ENCODE measurements at regions not wholly inside any gene's neighbourhood (a gene's known extent, or its start where the extent isn't known, plus 50 kb on each side); places are given as distances from the start of the nearest gene placed in this dataset.

DNA sequence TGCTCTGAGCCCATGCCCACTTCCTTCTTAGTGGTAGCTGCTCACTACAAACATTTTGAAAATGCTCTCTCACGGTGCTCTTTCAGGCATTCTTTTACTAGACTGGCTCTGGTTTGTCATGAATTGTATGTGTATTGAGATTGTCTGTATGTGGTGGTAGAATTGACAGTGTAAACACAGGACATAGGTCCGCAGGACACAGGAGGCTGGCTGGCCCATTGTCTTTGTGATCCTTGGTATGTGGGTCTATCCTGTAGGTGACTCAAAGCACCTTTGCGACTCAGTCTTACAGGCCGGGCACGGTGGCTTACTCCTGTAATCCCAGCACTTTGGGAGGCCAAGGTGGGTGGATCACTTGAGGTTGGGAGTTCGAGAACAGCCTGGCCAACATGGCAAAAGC is 250.9 kb downstream of the C12orf75 start:
- ChIA-PET POLR2A (interaction anchor here (0.9 kb wide), 1 partner anchor 19 kb away, joined by 3 read pairs; no protein-coding TSS in a partner anchor), CTCF (interaction anchor here (0.8 kb wide), 1 partner anchor 124 kb away, joined by 4 read pairs; no protein-coding TSS in a partner anchor)
- DNase-seq (ENCODE audit: extremely low spot score), result no peak
- no peak for TF ChIP-seq TARDBP (IDR thresholded peaks at IDR 0.05)
- no peak for TF ChIP-seq L3MBTL2 (conservative IDR thresholded peaks at IDR 0.05)
- TF ChIP-seq SUZ12 (IDR thresholded peaks at IDR 0.05), result no peak
- TF ChIP-seq FOXA1 (IDR thresholded peaks at IDR 0.05), result no peak
- no peak for TF ChIP-seq LEF1 (IDR thresholded peaks at IDR 0.05; ENCODE audit: borderline replicate concordance)
- no peak for TF ChIP-seq SP1 (IDR thresholded peaks at IDR 0.05)
- TF ChIP-seq BHLHE40 (IDR thresholded peaks at IDR 0.05; ENCODE audit: borderline replicate concordance), result no peak
- TF ChIP-seq FOXK2 (IDR thresholded peaks at IDR 0.05), result no peak
- no peak for TF ChIP-seq ELF4 (IDR thresholded peaks at IDR 0.05)
- TF ChIP-seq, protein P1, sequence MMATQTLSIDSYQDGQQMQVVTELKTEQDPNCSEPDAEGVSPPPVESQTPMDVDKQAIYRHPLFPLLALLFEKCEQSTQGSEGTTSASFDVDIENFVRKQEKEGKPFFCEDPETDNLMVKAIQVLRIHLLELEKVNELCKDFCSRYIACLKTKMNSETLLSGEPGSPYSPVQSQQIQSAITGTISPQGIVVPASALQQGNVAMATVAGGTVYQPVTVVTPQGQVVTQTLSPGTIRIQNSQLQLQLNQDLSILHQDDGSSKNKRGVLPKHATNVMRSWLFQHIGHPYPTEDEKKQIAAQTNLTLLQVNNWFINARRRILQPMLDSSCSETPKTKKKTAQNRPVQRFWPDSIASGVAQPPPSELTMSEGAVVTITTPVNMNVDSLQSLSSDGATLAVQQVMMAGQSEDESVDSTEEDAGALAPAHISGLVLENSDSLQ (IDR thresholded peaks at IDR 0.05), result no peak
- TF ChIP-seq NFRKB (IDR thresholded peaks at IDR 0.05), result no peak
- no peak for TF ChIP-seq FOXM1 (IDR thresholded peaks at IDR 0.05; ENCODE audit: borderline replicate concordance)
- TF ChIP-seq HDGF (IDR thresholded peaks at IDR 0.05; ENCODE audit: borderline replicate concordance), result no peak
- no peak for TF ChIP-seq ZNF384 (IDR thresholded peaks at IDR 0.05)
- no peak for TF ChIP-seq CTBP1 (IDR thresholded peaks at IDR 0.05; ENCODE audit: borderline replicate concordance)
- no peak for TF ChIP-seq ARNT (IDR thresholded peaks at IDR 0.05)

DNA sequence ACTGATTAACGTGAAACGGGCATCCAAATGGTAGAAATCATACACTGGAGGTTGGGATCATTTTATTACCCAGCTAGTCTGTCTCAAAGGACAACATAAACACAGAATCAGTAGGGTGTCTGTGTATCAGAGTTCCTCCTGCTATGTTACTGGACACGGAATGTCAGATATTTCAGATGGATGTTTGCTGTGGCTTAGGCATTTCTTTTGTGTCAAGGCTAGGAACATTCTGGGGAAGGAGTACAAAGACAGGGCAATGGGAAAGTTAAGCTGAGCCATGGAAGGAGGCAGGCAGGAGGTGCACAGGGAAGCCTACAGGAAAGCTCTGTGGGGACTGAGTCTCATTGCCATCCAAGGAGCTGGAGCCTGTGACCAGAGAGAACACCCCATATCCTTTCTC is 254.6 kb downstream of the C12orf75 start:
- CTCF ChIA-PET, result no interaction called here
- POLR2A ChIA-PET, result no interaction called here
- no peak for DNase-seq (ENCODE audit: extremely low spot score)
- TF ChIP-seq TARDBP (IDR thresholded peaks at IDR 0.05), result no peak
- no peak for TF ChIP-seq ELF4 (IDR thresholded peaks at IDR 0.05)
- TF ChIP-seq SP1 (IDR thresholded peaks at IDR 0.05), result no peak
- no peak for TF ChIP-seq HDGF (IDR thresholded peaks at IDR 0.05; ENCODE audit: borderline replicate concordance)
- no peak for TF ChIP-seq FOXK2 (IDR thresholded peaks at IDR 0.05)
- TF ChIP-seq FOXA1 (IDR thresholded peaks at IDR 0.05), result no peak
- TF ChIP-seq BHLHE40 (IDR thresholded peaks at IDR 0.05; ENCODE audit: borderline replicate concordance), result no peak
- no peak for TF ChIP-seq ZNF384 (IDR thresholded peaks at IDR 0.05)
- TF ChIP-seq L3MBTL2 (conservative IDR thresholded peaks at IDR 0.05), result no peak
- TF ChIP-seq LEF1 (IDR thresholded peaks at IDR 0.05; ENCODE audit: borderline replicate concordance), result no peak
- no peak for TF ChIP-seq CTBP1 (IDR thresholded peaks at IDR 0.05; ENCODE audit: borderline replicate concordance)
- TF ChIP-seq NFRKB (IDR thresholded peaks at IDR 0.05), result no peak
- TF ChIP-seq SUZ12 (IDR thresholded peaks at IDR 0.05), result no peak
- no peak for TF ChIP-seq FOXM1 (IDR thresholded peaks at IDR 0.05; ENCODE audit: borderline replicate concordance)
- TF ChIP-seq, protein P1 (IDR thresholded peaks at IDR 0.05), result no peak
- no peak for TF ChIP-seq ARNT (IDR thresholded peaks at IDR 0.05)

DNA sequence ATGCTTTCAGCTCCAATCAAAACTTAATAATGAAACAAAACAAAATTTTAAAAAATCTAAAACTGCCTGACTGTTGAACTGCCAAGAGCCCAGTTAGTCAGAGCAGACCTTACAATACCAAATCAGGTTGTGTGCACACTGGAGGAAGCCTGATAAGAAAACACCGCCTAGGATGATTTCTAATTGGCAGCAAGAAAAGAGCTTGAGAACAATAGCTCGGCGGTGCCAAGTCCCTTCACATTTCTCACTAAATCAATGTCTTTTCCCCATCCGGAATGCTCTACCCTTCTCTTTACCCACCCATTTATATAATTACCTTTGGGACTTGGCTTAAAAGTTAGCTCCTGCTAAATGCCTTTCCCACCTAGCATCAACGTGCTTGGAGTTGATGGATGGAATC is 256.7 kb downstream of the C12orf75 start:
- DNase-seq (ENCODE audit: extremely low spot score), result no peak
- ChIA-PET CTCF (no interaction called here), POLR2A (no interaction called here)
- TF ChIP-seq TARDBP (IDR thresholded peaks at IDR 0.05) (no peak), ELF4 (IDR thresholded peaks at IDR 0.05) (no peak), LEF1 (IDR thresholded peaks at IDR 0.05; ENCODE audit: borderline replicate concordance) (no peak), FOXA1 (IDR thresholded peaks at IDR 0.05) (no peak), BHLHE40 (IDR thresholded peaks at IDR 0.05; ENCODE audit: borderline replicate concordance) (no peak)
- TF ChIP-seq, protein P1 (IDR thresholded peaks at IDR 0.05), result no peak

DNA sequence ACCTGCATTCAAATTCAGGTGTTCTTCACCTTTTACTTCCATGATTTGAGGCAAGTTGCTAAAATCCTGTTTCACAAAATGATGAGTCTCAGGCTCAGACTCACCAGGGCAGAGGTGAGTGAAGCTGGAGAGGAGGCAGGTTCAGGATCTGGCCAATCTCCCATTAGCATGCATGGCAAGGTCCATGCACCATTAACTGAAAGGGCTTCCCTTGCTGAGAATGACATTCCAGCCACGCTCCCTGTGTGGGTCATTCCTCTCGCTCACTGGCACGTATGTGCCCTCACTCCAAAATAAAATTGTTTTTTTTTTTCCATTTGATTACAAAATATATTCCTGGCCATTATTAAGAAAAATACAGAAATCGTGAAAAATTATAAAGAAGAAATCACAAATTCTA is 257.6 kb downstream of the C12orf75 start:
- CTCF ChIA-PET, result no interaction called here
- POLR2A ChIA-PET, result no interaction called here
- DNase-seq (ENCODE audit: extremely low spot score), result no peak
- TF ChIP-seq FOXA1 (IDR thresholded peaks at IDR 0.05) (no peak), SUZ12 (IDR thresholded peaks at IDR 0.05) (no peak), NFRKB (IDR thresholded peaks at IDR 0.05) (no peak), ZNF384 (IDR thresholded peaks at IDR 0.05) (no peak), FOXM1 (IDR thresholded peaks at IDR 0.05; ENCODE audit: borderline replicate concordance) (no peak)

DNA sequence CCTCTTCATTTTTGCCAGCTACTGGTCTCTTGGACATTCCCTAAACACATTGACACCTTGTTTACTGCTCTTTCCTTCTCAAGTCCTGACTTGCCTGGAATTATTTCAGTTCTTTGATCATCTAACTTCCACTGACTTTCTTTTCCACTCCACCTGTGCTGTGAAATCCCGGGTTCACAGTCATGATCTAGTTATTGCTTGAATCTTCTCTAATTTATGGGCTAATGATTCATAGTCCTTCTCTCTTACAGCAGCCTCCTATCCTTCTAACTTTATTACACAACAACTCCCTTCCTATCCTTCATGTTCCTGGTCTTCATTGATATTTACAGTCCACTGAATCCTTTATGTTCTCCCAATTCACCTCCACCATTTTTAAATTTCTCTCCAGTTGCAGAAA is 260.1 kb downstream of the C12orf75 start:
- no peak for DNase-seq (ENCODE audit: extremely low spot score)
- TF ChIP-seq FOXK2 (IDR thresholded peaks at IDR 0.05), result no peak
- TF ChIP-seq, protein P1 (IDR thresholded peaks at IDR 0.05), result no peak
- no peak for TF ChIP-seq SP1 (IDR thresholded peaks at IDR 0.05)
- TF ChIP-seq ZNF384 (IDR thresholded peaks at IDR 0.05), result no peak
- no peak for TF ChIP-seq ELF4 (IDR thresholded peaks at IDR 0.05)
- no peak for TF ChIP-seq TARDBP (IDR thresholded peaks at IDR 0.05)
- no peak for TF ChIP-seq FOXA1 (IDR thresholded peaks at IDR 0.05)
- no peak for TF ChIP-seq HDGF (IDR thresholded peaks at IDR 0.05; ENCODE audit: borderline replicate concordance)
- TF ChIP-seq ARNT (IDR thresholded peaks at IDR 0.05), result no peak
- no peak for TF ChIP-seq CTBP1 (IDR thresholded peaks at IDR 0.05; ENCODE audit: borderline replicate concordance)
- no peak for TF ChIP-seq LEF1 (IDR thresholded peaks at IDR 0.05; ENCODE audit: borderline replicate concordance)
- TF ChIP-seq NFRKB (IDR thresholded peaks at IDR 0.05), result no peak
- ChIA-PET POLR2A (no interaction called here), CTCF (no interaction called here)

DNA sequence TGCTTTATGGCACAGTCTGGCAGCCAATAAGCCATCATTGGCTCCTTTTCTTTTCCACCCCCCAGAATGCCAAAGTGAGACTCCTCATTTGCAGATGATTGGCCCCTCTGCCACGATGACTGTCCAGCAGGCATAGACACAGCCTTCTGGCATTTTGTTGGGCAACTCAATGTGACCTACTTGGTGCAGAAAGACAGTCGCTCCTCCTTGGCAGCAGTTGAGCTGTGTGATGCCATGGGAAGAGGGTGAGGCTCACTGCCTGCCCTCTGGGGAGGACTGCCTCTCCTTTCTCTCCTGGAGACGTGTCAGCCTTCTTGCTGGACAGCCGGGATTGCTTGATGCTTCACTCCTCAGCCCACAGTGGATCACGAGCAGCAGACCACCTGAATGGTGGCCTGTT is 264.9 kb downstream of the C12orf75 start:
- no peak for DNase-seq (ENCODE audit: extremely low spot score)
- TF ChIP-seq ELF4 (IDR thresholded peaks at IDR 0.05), result no peak
- TF ChIP-seq TARDBP (IDR thresholded peaks at IDR 0.05), result no peak
- TF ChIP-seq NFRKB (IDR thresholded peaks at IDR 0.05), result no peak
- TF ChIP-seq SUZ12 (IDR thresholded peaks at IDR 0.05), result no peak
- no peak for TF ChIP-seq FOXM1 (IDR thresholded peaks at IDR 0.05; ENCODE audit: borderline replicate concordance)
- no peak for TF ChIP-seq CTBP1 (IDR thresholded peaks at IDR 0.05; ENCODE audit: borderline replicate concordance)
- no peak for TF ChIP-seq FOXA1 (IDR thresholded peaks at IDR 0.05)
- TF ChIP-seq, protein P1 (IDR thresholded peaks at IDR 0.05), result no peak
- TF ChIP-seq HDGF (IDR thresholded peaks at IDR 0.05; ENCODE audit: borderline replicate concordance), result no peak
- TF ChIP-seq ARNT (IDR thresholded peaks at IDR 0.05), result no peak
- POLR2A ChIA-PET, result no interaction called here
- CTCF ChIA-PET, result no interaction called here
